GM18907 (cell line): ENCODE measurements at regions not wholly inside any gene's neighbourhood (a gene's known extent, or its start where the extent isn't known, plus 50 kb on each side); places are given as distances from the start of the nearest gene placed in this dataset.
"Not testable (repeated sequence)": the region's sequence is repeated elsewhere in the genome, so short reads cannot be mapped to it uniquely, and the experiment has no call there.

Experiments
- ATAC-seq: cut with Tn5 transposase; IDR thresholded peaks from one replicate; pipeline ENCODE4 v1.9.1; 2021; ENCODE audit warnings: mild to moderate bottlenecking, moderate library complexity; ENCODE audit not compliant: unreplicated experiment

DNA sequence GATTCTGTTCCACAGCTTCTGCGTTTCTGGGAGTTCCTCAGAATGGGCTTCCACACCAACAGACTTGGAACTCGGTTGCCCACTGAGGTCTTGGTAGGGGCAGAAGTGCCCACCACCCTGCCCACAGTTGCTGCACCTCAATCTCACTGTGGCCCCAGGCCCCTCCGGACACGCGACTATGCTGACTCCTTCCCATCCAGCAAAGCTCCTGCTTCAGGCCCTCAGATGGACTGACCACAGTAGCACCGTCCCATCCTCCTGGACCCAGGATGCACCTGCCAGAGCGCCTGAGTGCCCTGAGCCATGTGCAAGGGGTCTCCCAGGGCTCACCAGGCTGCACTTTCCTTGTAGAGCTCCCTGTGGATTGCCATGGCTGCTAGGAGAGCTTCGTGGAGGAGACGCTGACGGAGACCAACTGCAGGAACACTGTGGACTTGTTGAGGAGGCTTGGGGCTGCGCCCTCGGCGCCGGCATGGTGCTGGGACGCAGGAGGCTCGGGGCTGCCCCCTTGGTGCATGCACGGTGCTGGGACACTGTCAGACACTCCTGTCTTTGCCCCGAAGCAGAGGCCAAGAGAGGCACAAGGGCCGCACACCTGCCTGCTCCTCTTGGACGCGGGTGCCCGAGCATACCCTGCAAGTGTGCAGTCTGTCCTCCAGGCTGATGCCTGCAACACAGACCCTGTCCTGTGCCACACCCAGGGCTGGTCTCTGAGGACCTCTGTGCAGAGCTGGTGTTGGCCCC, 201.3 kb downstream of the LIPI start:
- not testable (repeated sequence) for ATAC-seq

DNA sequence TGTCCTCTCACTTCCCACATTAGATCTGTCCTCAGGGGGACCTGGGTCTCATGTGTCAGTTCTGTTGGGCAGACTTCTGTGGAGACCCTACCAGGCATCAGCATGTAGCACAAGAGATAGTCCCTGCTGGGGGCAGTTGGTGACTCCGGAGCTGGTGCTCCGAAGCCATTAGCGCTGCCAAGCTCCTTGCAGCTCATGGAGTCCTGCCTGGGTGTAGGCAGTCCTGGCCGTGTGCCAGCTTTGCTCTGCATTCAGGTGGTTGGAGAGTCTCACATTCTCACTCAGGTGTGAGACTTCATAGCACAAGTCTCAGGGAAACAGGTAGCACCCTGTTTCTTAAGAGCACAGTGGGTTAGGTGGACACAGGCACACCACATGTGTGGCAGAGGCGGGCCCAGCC, 202.3 kb downstream of the LIPI start:
- not testable (repeated sequence) for ATAC-seq

DNA sequence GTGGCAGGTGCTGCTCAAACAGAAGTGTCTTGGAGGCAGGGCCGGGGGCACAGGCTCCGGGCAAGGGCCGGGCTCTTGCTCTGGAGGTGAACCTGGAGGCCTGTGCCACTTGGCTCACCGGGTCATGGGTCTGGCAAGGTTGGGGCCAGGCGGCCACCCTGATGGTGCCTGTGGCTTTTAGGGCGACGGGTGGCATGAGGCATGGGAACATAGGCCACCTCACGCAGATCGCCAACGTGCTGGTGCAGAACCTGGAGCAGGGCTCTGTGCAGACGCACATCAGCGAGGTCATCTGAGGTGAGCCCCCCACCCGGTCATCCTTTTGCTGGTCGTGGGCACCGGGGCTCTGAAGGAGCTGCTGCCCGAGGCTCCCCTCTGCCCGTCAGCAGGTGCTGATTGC, 202.7 kb downstream of the LIPI start:
- not testable (repeated sequence) for ATAC-seq

DNA sequence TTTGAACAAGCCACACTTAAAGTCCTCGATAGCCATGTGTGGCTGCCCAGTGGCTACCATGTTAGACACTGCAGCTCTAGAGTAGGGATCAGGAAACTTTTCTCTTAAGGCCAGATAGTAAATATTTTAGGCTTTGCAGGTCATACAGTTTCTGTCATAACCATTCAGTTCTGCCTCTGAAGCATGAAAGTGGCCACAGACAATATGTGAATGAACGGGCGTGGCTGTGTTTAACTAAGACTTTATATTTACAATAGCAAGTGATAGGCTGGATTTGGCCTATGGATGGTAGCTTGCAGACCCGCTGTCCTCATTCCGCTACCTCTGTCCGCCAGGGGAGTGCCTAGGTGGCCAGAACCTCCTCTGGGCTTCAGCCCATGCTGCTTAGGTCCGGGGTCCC, 204.6 kb downstream of the LIPI start:
- ATAC-seq = not testable (repeated sequence)

DNA sequence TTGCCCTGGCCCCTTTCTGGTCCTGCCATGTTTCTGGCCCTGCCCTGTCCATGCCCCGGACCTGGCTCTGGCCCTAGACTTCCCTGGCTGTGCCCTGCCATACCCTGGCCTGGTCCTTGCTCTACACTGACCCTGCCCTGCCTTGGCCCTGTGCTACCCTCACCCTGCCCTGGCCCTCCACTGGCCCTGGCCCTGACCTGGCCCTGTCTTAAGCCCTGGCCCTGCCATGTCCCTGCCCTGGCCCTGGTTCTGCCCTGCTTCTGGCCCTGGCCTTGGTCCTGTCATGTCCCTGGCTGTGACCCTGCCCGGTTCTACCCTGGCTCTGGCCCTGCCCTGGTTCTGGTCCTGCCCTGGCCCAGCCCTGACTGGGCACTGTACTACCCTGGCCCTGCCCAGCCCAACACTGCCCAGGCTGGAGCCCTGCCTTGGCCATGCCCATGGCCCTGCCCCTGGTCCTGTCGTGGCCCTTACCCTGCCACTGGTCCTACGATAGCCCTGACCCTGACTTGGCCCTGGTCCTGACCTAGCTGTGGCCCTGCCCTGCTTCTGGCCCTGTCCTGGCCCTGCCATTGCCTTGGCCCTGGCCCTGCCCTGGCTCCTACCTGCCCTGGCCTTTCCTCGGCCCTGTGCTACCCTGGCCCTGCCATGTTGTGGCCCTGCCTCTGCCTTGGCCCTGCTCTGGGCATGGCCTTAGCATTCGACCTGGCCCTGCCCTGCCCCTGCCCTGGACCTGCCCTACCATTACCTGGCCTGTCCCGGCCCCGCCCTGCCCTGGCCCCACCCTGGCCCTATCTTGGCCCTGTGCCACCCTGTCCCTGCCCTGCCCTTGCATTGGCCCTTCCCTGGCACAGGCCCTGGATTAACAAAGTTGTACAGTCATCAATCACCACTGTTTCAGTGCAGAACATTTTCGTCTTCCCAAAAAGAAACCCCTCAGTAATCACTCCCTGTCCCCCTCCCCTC, 223.5 kb downstream of the LIPI start:
- not testable (repeated sequence) for ATAC-seq

DNA sequence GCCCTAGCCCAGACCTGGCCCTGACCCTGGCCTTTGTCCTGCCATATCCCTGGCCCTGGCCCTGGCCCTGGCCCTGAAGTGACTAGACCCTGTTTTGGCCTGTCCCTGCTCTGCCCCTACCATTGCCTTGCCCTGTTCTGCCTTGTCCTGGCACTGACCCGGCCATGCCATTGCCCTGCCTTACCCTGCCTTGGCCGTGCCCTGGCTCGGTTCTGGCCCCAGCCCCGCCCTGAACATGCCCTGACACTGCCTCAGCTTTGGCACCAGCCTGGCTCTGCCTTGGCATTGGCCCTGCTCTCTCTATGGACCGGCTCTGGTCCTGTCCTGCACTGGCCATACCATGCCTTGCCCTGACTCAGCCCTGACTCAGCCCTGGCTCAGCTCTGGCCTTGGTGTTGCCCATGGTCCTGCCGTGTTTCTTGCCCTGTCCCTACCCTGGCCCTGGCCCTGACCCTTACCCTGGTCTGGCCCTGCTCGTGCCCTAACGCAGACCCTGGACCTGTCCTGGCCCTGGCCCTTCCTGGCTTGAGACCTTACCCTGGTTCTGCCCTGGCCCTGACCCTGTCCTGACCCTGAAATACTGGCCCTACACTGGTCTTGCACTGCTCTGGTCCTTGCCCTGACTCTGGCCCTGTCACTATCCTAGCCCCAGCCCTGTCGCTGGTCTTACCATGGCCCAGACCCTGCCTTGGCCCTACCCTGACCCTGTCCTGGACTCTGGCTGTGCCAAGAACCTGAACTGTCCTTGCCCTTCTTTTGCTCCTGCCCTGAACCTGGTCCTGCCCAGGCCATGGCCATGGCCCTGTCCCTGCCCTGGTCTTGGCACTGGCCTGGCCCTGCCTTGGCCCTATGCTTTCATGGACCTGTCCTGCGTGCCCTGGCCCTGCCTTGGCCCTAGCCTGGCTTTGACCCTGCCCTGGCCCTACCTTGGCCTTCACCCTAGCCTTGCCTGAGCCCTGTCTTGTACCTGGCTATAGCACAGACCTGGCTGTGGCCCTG, 224.6 kb downstream of the LIPI start:
- not testable (repeated sequence) for ATAC-seq

DNA sequence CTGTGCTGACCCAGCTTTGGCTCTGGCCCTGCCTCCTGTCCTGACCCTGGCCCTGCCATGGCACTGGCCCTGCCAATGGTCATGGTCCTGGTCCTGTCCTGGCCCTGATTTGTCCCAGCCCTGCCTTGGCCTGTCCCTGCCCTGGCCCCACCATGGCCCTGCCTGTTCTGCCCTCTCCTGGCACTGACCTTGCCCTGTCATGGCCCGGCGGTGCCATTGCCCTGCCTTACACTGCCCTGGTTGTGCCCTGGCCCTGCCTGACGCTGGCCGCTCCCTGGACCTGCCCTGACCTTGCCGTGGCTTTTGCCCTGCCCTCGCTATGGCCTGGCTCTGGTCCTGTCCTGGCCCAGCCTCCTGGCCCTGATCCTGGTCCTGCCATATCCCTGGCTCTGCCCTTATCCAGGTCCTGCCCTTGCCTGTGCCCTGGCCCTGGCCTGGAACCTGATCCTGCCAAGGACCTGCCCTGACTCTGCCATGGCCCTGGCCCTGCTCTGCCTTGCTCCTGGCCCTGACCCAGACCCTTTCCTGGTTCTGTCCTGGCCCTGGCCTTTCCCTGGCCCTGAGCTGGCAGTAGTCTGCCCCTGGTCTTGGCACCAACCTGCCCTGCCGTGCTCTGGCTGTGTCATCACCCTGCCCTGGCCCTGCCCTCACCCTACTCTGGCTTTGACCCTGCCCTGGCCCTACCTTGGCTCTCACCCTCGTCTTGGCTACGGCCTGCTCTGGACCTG, 225.5 kb downstream of the LIPI start:
- not testable (repeated sequence) for ATAC-seq

DNA sequence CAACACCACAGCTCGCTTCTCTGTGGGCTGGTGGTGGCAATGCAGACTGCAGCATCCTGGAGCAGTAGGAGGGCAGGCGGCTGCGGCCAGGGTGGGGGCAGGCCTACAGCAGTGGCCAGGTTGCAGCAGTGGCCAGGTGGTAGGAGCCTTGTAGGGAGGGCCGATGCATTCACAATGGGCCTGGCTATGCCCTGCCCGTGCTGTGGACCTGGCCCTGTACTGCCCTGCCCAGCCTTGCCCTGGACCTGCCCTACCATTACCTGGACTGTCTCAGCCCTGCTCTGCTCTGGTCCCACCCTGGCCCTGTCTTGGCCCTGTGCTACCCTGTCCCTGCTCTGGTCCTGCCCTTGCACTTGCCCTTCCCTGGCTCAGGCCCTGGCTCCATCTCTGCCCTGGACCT, 226.0 kb downstream of the LIPI start:
- ATAC-seq = not testable (repeated sequence)

DNA sequence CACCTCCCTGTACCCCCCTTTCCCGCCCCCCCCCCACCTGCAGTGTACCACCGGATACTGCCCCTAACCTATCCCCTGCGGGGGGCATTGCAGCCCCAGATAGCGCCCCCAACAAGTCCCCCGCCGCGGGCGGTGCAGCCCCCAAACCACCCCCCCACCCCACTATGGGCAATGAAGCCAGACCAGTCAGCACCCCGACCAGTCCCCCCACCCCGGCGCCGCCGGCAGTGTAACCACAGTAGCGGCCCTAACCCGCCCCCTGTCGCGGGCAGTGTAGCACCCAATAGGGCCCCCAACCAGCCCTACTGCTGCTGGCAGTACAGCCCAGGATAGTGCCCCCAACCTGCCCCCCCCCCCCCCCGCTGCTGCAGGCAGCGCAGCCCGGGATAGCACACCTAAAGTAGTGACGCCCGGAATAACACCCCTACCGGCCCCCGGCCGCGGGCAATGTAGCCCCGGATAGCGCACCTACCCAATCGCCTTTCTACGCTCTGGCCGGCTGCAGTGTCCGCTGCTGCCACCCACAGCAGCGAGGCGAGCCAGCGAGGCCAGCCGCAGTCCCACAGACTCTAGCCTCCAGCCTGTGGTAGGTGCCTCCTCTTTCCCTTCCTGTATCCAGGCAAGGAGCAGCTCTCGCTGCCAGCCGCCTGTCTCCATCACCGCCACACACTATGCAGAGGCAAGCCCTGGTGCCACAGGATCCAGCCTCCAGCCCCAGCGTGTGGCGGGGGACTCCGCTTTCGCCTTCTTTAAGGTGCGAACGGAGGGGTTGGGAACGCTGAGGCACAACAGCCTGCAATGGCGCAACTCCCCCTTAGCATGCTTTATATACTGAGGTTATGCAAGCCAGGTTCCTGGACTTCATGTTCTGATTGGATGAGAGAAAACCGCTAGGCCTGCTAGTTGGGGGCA, 229.3 kb downstream of the LIPI start:
- not testable (repeated sequence) for ATAC-seq

DNA sequence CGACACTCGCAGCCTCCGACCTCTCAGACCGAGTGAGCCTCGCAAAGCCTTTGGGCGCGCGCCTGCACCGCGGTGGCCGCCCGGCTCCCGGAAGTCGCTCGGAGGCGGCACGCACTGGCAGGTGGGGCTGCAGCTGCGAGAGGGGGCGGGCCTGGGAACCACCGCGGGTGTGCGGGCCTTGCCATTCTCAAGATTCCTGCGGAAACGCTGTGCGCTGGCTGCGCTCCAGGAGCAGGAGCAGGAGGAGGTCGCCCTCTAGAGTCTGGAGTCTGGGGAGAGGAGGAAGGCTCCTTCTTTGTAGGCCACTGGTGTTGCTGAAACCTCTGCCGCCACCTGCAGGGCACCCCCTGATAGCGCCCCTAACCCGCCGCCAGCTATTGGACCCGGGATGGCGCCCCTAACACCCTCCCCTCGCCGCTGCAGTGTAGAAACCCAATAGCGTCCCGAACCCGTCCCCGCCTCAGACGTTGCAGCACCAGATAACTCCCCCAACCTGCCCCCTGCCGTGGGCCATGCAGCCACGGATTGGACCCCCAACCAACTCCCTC, 230.6 kb downstream of the LIPI start:
- ATAC-seq = peak; percentile 96

DNA sequence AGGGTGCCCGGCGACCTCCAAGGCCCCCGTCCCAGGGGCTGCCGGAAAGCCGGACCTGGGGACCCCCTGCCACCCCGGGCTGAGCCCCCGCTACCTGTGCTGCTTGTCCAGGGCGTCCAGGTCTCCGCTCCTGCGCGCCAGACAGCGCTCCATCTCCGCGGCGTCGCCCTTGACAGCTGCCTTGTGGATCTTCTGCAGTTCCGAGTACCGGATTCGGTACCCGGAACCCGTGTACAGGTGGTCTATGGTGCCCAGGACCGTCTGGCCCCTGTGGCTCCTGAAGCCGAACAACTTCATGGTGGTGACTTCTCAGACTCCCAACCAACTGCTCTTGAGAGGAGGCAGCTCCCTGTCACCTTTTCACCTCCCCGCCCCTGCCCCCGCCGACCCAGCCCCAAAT, 231.1 kb downstream of the LIPI start:
- peak; percentile 11 for ATAC-seq

DNA sequence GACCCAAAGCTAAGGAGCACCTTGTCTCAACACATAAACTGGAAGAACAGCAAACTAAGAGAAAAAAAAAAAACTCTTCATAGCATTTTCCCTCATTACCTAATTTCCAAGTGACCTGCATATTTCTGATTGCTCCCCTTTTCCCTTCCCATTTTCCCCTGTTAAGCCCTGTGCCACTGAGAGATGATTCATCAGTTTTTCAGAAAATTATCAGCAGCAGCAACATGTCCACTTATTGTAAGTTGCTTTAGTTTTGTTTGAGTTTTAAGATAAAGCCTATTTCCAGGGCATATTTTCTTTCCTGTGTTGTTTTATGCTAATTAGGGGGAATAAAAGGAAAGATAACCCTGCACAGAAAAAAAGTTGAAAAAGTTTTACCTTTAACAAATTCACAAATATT, 236.2 kb downstream of the LIPI start:
- ATAC-seq = not testable (repeated sequence)

DNA sequence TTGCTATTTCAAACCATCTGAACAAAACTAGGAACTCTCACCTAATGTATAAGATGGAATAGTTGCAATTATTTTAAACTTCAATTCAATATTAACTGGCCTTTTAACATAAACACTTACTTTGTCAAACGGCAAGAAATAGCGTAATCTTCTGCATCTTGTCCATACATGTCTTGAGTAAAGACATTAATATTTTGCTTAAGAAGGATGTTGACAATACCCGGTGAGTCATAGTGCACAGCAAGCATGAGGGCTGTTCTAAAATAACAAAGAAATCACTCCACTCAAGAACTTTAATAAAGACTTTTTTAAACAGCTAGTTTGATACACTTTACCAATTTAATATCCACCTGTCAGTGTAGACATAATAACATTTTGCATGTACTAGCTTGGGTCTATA, 240.9 kb downstream of the LIPI start:
- not testable (repeated sequence) for ATAC-seq

DNA sequence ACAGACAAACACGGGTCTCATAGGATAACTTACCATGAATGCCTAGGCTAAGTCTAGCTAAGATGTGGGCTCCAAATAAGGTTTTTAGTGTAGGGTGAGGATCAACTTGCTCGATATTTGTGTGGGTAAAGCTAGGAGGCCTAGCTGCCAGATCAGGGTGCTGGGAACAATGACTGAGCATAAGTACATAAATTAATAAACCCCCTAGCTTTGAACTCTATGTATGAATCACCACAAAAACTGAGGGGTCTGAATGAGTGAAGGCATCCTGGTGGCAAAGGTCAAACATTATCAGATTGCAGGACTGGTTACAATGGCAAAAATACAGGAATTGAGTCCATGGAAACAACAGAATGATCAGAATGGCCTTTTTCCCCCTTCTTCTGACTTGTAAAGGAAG, 241.8 kb downstream of the LIPI start:
- ATAC-seq = not testable (repeated sequence)

DNA sequence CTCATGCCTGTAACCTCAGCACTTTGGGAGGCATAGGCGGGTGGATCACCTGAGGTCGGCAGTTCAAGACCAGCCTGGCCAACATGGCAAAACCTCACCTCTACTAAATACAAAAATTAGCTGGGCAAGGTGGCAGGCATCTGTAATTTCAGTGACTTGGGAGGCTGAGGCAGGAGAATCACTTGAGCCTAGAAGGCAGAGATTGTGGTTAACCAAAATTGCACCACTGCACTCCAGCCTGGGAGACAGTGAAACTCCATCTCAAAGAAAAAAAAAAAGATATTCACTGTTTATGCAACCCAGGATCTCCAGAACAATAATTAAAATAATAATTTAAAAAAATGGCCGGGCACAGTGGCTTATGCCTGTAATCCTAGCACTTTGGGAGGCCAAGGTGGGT, 247.5 kb downstream of the LIPI start:
- not testable (repeated sequence) for ATAC-seq

DNA sequence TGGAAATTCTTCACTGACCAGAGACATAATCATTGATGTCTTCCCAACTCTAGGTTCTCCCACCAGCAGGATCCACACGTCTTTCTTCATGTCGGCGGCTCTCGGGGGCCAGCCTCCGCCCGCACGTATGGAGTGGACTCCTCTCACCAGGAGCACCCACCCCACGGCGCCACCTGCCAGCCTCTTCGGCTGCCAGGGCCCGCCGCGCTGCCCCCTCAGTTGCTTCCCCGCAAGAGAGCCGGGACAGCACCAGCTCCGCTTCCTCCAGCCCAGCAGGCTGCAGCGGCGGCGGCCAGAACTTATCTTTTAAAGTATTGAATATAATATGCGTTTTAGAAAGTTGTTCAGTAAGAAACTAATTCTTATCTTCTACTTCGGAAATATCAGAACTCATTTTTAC, 273.5 kb downstream of the LIPI start:
- no peak for ATAC-seq

DNA sequence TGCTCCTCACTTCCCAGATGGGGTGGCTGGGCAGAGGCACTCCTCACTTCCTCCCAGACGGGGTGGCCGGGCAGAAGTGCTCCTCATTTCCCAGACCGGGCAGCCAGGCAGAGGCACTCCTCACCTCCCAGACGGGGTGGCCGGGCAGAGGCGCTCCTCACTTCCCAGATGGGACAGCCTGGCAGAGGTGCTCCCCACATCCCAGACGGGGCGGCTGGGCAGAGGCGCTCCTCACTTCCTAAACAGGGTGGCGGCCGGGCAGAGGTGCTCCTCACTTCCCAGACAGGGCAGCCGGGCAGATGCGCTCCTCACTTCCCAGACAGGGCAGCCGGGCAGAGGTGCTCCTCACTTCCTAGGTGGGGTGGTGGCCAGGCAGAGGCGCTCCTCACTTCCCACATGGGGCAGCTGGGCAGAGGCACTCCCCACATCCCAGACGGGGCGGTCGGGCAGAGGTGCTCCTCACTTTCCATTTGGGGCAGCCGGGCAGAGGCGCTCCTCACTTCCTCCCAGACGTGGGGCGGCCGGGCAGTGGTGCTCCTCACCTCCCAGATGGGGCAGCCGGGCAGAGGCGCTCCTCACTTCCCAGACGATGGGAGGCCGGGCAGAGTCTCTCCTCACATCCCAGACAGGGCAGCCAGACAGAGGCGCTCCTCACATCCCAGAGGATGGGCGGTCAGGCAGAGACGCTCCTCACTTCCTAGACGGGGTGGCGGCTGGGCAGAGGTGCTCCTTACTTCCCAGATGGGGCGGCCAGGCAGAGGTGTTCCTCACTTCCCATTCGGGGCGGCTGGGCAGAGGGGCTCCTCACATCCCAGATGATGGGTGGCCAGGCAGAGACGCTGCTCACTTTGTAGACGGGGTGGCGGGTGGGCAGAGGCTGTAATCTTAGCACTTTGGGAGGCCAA, 274.5 kb downstream of the LIPI start:
- ATAC-seq = not testable (repeated sequence)
